Hepatic stellate cell (primary cell): ENCODE measurements at regions not wholly inside any gene's neighbourhood (a gene's known extent, or its start where the extent isn't known, plus 50 kb on each side); places are given as distances from the start of the nearest gene placed in this dataset.
A peak's percentile ranks its signal among the peaks of the same experiment; 100 is the strongest.
"Not testable (repeated sequence)": the region's sequence is repeated elsewhere in the genome, so short reads cannot be mapped to it uniquely, and the experiment has no call there.

ENCODE experiments used
- DNase-seq: peaks from one replicate; pipeline ENCODE4 v3.0.0; 2011; ENCODE audit warnings: low spot score

- no peak for DNase-seq
Measured at GRCh38 chr13:60214213-60215055, 50.7 kb upstream of the DIAPH3 start.

GRCh38 chr13:60220072-60220471 is 56.3 kb upstream of the DIAPH3 start:
- DNase-seq = no peak

- no peak for DNase-seq
Measured at GRCh38 chr13:60221581-60221980, 57.9 kb upstream of the DIAPH3 start.

GRCh38 chr13:60226507-60226906 is 62.8 kb upstream of the DIAPH3 start:
- peak; percentile 17 for DNase-seq

GRCh38 chr13:60227158-60227557 is 63.4 kb upstream of the DIAPH3 start:
- no peak for DNase-seq

- DNase-seq = no peak
Measured at GRCh38 chr13:60229708-60230272, 66.1 kb upstream of the DIAPH3 start.

GRCh38 chr13:60230593-60230992 is 66.9 kb upstream of the DIAPH3 start:
- DNase-seq = no peak

GRCh38 chr13:60242043-60242595 is 78.4 kb upstream of the DIAPH3 start:
- no peak for DNase-seq

GRCh38 chr13:60244381-60244780 is 80.7 kb upstream of the DIAPH3 start:
- no peak for DNase-seq

GRCh38 chr13:60251419-60251818 is 87.7 kb upstream of the DIAPH3 start:
- not testable (repeated sequence) for DNase-seq

- no peak for DNase-seq
Measured at GRCh38 chr13:60258349-60258748, 94.6 kb upstream of the DIAPH3 start.

- DNase-seq = no peak
Measured at GRCh38 chr13:60260440-60260839, 96.7 kb upstream of the DIAPH3 start.

GRCh38 chr13:60261432-60262351 is 98.0 kb upstream of the DIAPH3 start:
- DNase-seq = no peak

GRCh38 chr13:60265566-60265965 is 101.8 kb upstream of the DIAPH3 start:
- DNase-seq = no peak

- DNase-seq = no peak
Measured at GRCh38 chr13:60267498-60268202, 103.9 kb upstream of the DIAPH3 start.

GRCh38 chr13:60268203-60268555 is 104.5 kb upstream of the DIAPH3 start:
- DNase-seq = no peak

- DNase-seq = no peak
Measured at GRCh38 chr13:60273971-60274527, 110.3 kb upstream of the DIAPH3 start.

GRCh38 chr13:60274655-60275054 is 110.9 kb upstream of the DIAPH3 start:
- no peak for DNase-seq

- no peak for DNase-seq
Measured at GRCh38 chr13:60275208-60275607, 111.5 kb upstream of the DIAPH3 start.

- DNase-seq = not testable (repeated sequence)
Measured at GRCh38 chr13:60280524-60280923, 116.5 kb upstream of the TDRD3 start.

- DNase-seq = no peak
Measured at GRCh38 chr13:60282186-60282585, 114.8 kb upstream of the TDRD3 start.
